Kasumi-1 (cell line): ENCODE measurements at regions not wholly inside any gene's neighbourhood (a gene's known extent, or its start where the extent isn't known, plus 50 kb on each side); places are given as distances from the start of the nearest gene placed in this dataset.

Experiments used
- DNase-seq, 2 experiments: peaks; one replicate each; lab custom pipeline; 2025; lab: John Stamatoyannopoulos, UW

- no peak for DNase-seq
Observed at GRCh38 chr1:71264039-71264438, 183.2 kb upstream of the ZRANB2 start.

- no peak for DNase-seq
Observed at GRCh38 chr1:71262970-71263369, 182.1 kb upstream of the ZRANB2 start.

- no peak for DNase-seq
Observed at GRCh38 chr1:71252900-71253299, 172.1 kb upstream of the ZRANB2 start.

GRCh38 chr1:71245246-71245645 lies 164.4 kb upstream of the ZRANB2 start:
- DNase-seq: no peak

GRCh38 chr1:71242239-71242638 lies 161.4 kb upstream of the ZRANB2 start:
- no peak for DNase-seq

- DNase-seq: no peak
Observed at GRCh38 chr1:71240656-71241055, 159.8 kb upstream of the ZRANB2 start.

DNA sequence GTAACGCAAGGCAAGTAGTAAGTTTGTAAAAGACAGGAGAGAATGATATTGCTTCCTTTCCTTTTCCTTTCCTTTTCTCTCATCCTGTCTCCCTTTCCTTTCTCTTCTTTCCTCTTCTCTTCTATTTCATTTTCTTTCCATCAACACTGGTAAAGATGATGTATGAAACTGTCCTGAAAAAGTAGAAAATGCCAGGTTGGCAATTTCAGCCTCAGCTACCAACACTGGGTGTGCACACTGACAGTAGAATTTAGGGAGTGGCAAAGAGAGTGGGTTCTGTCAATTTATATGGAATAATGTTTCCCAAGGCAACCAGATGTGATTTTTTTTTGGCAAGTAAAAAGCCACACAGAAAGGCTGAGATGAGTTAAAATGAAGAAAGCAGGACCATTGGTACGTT lies 155.7 kb upstream of the ZRANB2 start:
- DNase-seq: no peak

GRCh38 chr1:71233645-71234044 lies 152.8 kb upstream of the ZRANB2 start:
- DNase-seq: no peak

GRCh38 chr1:71232786-71233185 lies 152.0 kb upstream of the ZRANB2 start:
- DNase-seq: no peak

- DNase-seq: no peak
Observed at GRCh38 chr1:71232166-71232763, 151.4 kb upstream of the ZRANB2 start.

GRCh38 chr1:71231751-71232150 lies 150.9 kb upstream of the ZRANB2 start:
- DNase-seq: no peak

DNA sequence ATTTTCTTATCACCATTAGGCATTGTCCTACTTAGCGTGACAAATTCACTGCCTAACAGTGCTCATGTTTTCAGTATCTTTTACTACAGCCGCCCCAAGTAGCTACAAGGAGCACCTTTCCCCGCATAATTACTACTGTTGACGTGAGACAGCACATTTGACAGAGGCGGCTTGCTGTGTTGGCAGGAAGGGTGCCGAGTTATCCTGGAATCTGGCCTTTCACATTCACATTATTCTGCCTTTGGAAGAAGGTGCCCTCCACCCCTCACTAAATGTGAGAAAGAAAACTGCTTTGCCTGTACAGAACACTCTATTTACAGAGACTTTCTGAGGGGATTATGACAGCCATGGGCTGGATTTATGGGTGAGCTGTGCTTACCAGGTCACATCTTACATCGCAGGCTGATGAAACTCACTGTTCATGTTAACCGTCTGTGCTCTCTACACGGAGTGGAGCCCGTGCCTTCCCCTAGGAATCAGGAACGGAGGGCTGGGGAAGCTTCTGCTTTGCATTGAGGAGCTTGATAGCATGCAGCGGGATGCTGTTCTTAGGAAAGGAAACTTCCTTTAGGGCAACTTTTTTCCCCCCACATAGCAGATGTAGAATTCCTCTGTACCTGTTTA lies 148.0 kb upstream of the ZRANB2 start:
- no peak for DNase-seq

GRCh38 chr1:71228241-71228640 lies 147.4 kb upstream of the ZRANB2 start:
- no peak for DNase-seq

- DNase-seq: no peak
Observed at GRCh38 chr1:71224741-71225377, 144.0 kb upstream of the ZRANB2 start.

DNA sequence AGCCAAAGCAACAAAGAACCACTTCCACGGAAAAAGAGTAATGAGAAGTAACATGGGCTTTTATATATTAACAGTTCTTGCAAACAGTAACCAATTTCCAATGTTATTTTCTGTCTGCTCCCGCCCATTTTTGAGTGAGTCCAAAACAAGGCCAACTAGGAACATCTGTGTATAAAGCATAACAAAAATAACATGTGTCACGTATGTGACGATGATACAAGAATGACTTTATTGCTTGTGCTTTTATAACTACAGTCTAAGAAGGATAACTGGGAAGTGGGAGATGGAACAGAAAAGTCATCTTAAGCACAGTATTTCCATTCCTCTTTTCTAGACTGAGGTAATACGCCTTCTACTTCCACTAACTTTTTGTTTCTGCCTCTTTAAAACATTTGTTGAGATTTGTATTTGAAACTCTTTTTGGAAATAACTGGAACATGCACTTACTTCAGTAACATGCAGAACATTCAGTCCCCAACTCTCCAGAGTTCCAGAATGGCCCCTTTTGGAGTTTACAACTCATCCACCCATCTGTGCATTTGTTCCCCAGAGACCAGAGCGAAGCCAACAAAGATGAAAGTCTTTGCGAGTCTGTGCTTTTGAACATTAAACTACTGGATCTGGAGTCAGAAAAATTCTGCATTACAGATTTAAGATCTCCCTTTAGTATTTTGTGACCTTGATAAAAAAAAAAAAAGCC lies 143.0 kb upstream of the ZRANB2 start:
- no peak for DNase-seq

- peak; percentile 50 to 54 for DNase-seq
Observed at GRCh38 chr1:71222668-71223067, 141.8 kb upstream of the ZRANB2 start.

DNA sequence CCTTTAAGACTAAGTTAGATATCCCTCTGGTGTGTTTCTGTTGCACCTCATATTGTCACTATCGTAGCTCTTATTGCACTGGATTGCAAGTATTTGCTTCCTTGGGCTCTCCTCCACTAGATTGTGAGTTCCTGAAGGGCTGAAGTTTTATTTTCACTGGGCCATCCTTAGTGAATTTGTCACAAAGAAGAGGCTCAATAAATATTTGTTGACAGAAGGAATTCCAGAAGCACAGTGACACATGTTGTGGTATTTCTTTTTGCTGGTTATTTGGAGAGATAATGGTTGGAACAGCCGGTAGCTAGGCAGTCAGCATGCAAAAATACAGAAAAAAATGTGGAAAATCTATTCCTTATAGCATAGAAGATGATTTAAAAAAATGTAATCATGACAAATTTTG lies 129.9 kb upstream of the ZRANB2 start:
- DNase-seq: no peak

GRCh38 chr1:71203241-71203640 lies 122.4 kb upstream of the ZRANB2 start:
- no peak for DNase-seq

- no peak for DNase-seq
Observed at GRCh38 chr1:71200503-71200902, 119.7 kb upstream of the ZRANB2 start.

GRCh38 chr1:71196685-71197084 lies 115.8 kb upstream of the ZRANB2 start:
- peak; percentile 43 to 69 for DNase-seq

DNA sequence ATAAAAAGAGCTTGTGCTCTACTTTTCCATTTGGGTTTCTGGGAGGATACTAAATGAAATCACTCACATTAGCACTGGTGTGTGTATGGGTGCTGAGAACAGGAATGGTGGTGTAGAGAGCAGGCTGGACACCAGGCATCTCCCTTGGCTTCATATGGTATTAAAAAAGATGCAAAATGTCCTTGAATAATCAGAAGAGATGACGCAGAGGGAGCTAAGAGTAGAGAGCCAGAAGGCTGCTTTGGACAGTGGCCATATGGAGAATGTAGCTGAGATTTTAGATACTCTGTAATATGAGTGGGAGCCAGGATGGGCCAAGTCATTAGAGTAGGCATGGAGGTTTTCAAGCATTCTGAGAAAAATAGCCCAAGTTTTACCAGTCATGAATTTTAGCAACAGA lies 112.3 kb upstream of the ZRANB2 start:
- no peak for DNase-seq

DNA sequence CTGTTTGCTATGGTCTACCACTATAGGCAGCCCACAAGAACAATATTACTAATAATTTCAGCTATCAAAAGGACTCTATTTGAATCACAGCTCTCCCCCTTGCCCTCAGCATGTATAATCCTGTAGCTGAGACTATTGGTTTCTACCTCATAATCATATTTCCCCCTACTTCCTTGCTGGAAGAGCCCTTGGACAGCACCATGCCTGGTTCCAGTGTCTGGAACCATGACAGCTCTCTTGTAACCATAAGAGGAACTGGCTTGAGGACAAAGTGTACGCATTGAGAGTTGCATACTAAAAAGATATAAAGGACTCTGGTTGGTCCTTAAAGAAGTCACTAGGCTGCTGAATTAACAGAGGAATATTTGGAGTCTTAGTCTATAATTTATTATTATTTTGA lies 110.7 kb upstream of the ZRANB2 start:
- DNase-seq: no peak

DNA sequence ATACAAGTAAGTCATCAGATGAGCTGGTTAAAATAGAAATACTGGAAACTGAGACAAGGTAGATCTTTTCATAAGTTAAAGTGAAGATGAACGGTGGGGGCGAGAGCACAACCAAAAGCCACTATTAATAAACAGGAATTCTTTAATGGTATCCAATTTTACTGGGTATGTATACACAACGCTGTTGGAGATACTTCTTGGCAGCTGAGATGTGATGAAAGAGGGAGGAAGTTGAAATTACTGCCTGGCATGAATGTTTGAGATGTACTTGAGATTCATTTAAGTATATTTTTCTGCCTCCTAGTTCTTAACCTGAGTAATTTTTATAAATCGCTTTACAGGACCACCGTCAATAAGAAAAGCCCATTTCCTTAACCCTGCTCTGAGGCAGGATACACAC lies 110.0 kb upstream of the ZRANB2 start:
- no peak for DNase-seq
